Mucosa of descending colon (tissue), 3 donors: ENCODE measurements at regions not wholly inside any gene's neighbourhood (a gene's known extent, or its start where the extent isn't known, plus 50 kb on each side); places are given as distances from the start of the nearest gene placed in this dataset.

Source experiments
- ATAC-seq: fragments of 200-7000 bp; cut with Tn5 transposase; one replicate; pipeline ENCODE4 v1.9.1; 2020; ENCODE audit warnings: mild to moderate bottlenecking, moderate library complexity
- DNase-seq, 3 donors: peaks; one replicate each; pipeline ENCODE4 v3.0.0-alpha.2; 2020
- H3K36me3 ChIP-seq: fragments of 200-600 bp; one replicate; pipeline ENCODE4 v1.8.0; 2021; ENCODE audit warnings: low read depth, mild to moderate bottlenecking
- H3K4me1 ChIP-seq: fragments of 200-600 bp; one replicate; pipeline ENCODE4 v1.8.0; 2021; ENCODE audit warnings: low read depth, mild to moderate bottlenecking
- H3K4me3 ChIP-seq: fragments of 200-600 bp; one replicate; pipeline ENCODE4 v1.8.0; 2021; ENCODE audit warnings: mild to moderate bottlenecking
- H3K9me3 ChIP-seq: fragments of 200-600 bp; one replicate; pipeline ENCODE4 v1.8.0; 2021; ENCODE audit warnings: mild to moderate bottlenecking
- intact Hi-C, 2 donors: fragments of 100-400 bp; cut with DNase I in 1 of 2; cut with micrococcal nuclease in 1 of 2; formaldehyde crosslinking; loops; one replicate each; pipeline versions ENCODE4 v1.11.0 to v1.11.1; 2022; cut with DNase I, micrococcal nuclease
- TF ChIP-seq, protein P1 (sequence below): fragments of 200-600 bp; IDR thresholded peaks from one replicate; pipeline ENCODE4 v1.8.0; 2022; ENCODE audit warnings: antibody characterized with exemption, mild to moderate bottlenecking
- donor health status: DM: no; HTN: no; CAD: no; lungs with moderate emphysema.
- donor health status: DM: no; HTN: no; CAD: no.
- donor health status: DM: no; HTN: yes; CAD: no.

DNA sequence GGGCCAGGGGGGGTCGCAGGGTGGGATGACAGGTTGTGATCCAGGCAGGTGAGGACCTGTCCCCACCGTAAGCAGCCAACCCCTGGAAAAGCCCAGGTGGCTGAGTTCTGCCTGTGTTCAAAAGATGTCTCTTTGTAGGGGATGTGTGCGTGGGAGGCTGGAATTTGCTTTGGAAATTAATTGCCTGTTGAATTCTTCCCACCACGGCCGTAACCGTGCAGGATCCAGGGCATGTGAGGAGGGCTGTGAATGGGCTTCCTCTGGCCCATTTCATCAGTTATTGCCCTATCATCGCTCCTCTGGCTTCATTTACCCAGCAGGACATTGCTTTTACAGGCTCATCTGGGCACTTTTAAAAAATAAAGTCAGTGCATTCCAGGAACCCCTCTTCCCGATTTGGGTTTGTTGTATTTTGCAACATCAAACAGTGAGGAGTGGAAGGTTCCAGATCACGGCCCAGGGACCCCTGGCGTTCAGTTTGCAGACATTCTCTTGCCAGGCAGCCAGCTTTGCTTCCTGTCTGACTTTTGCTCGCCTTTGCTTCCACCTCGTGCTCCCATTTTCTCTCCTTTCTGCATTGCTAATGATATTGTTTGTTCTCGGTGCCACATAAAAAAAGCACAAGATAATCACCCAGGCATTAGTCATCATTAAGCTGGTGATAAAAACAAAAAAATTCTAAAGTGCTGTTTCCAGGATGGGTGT lies 1306.6 kb downstream of the BRD1 start:
- H3K4me1 ChIP-seq, result no peaks in the 10 kb centered on the region
- no peak for ATAC-seq
- intact Hi-C loops, result no loop called here
- H3K4me3 ChIP-seq, result no peak overlapping the region
- H3K36me3 ChIP-seq, result no peaks in the 10 kb centered on the region
- no peak for DNase-seq
- H3K9me3 ChIP-seq, result no peaks in the 10 kb centered on the region
- TF ChIP-seq, protein P1, sequence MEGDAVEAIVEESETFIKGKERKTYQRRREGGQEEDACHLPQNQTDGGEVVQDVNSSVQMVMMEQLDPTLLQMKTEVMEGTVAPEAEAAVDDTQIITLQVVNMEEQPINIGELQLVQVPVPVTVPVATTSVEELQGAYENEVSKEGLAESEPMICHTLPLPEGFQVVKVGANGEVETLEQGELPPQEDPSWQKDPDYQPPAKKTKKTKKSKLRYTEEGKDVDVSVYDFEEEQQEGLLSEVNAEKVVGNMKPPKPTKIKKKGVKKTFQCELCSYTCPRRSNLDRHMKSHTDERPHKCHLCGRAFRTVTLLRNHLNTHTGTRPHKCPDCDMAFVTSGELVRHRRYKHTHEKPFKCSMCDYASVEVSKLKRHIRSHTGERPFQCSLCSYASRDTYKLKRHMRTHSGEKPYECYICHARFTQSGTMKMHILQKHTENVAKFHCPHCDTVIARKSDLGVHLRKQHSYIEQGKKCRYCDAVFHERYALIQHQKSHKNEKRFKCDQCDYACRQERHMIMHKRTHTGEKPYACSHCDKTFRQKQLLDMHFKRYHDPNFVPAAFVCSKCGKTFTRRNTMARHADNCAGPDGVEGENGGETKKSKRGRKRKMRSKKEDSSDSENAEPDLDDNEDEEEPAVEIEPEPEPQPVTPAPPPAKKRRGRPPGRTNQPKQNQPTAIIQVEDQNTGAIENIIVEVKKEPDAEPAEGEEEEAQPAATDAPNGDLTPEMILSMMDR, result no peak

GRCh38 chr22:48520207-48520606 lies 1307.5 kb downstream of the BRD1 start:
- Histone ChIP-seq H3K4me3 (no peak overlapping the region), H3K9me3 (no peaks in the 10 kb centered on the region)
- DNase-seq, result no peak

DNA sequence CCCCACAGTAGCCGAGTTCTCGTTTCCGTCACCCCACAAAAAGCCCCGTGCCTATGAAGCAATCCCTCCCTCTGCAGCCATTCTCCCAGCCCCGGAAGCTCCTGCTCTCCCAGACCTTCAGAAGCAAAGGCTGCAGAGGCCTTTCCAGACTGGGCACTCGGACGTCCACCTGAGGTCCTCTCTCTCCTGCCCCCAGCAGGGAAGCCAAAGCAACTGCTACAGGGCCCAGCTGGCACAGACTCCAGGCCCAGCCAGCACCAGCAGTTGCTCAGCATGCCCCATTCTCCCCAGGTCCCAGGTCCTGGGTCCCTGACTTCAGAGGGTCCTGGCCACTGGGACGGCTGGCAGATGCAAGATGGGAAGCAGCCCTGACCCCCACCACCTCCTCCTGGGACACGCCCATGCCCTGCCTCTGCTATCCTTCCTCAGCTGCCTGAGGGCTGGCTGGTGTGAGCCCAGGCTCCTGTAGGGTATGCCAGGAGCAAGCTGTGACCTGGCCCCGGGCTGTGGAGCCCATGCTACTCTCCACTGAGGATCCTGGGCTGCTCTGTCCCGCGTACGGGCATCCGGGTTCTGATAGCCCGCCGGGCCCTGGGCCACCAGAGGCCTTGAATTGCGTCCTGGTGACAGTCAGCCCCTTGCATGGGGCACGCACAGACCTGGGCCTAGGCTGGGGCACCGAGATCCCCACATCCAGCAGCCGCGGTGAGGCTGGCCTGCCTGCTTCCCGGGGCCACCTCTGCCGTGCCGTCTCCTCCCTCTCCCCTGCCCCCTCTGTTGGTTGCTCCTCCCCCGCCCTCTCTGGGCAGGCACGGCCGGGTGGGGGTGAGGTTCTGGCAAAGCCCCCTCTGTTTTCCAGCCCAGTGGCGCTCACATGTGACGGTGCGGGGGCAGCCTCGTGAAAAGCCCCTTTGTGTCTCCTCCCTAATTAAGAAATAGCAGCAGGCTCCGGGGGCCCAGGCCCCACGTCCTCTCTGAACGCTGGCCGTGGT lies 1310.3 kb downstream of the BRD1 start:
- DNase-seq, result no peak
- TF ChIP-seq, protein P1, result no peak
- peak; percentile 20 for ATAC-seq
- no peaks in the 10 kb centered on the region for H3K4me1 ChIP-seq
- no peaks in the 10 kb centered on the region for H3K36me3 ChIP-seq
- intact Hi-C loops, result no loop called here
- H3K4me3 ChIP-seq, result no peak overlapping the region
- no peaks in the 10 kb centered on the region for H3K9me3 ChIP-seq

More at GRCh38 chr22:48520207-48520606, 1307.5 kb downstream of the BRD1 start:
- Histone ChIP-seq H3K4me1 (no peaks in the 10 kb centered on the region), H3K36me3 (no peaks in the 10 kb centered on the region)
- intact Hi-C loops, result no loop called here
- no peak for ATAC-seq
- TF ChIP-seq, protein P1, result no peak

GRCh38 chr22:48516571-48516970 lies 1311.1 kb downstream of the BRD1 start:
- DNase-seq (no peak), ATAC-seq (no peak)
- H3K36me3 ChIP-seq, result no peaks in the 10 kb centered on the region
- no peaks in the 10 kb centered on the region for H3K4me1 ChIP-seq
- intact Hi-C loops, result no loop called here
- TF ChIP-seq, protein P1, result no peak
- H3K9me3 ChIP-seq, result no peaks in the 10 kb centered on the region
- no peak overlapping the region for H3K4me3 ChIP-seq

GRCh38 chr22:48515571-48516200 lies 1312.0 kb downstream of the BRD1 start:
- intact Hi-C loops, result no loop called here
- DNase-seq, result no peak
- Histone ChIP-seq H3K36me3 (no peaks in the 10 kb centered on the region), H3K4me1 (no peaks in the 10 kb centered on the region), H3K4me3 (no peak overlapping the region), H3K9me3 (no peaks in the 10 kb centered on the region)
- TF ChIP-seq, protein P1, result no peak
- ATAC-seq, result no peak
